K562 (cell line): ENCODE measurements at regions not wholly inside any gene's neighbourhood (a gene's known extent, or its start where the extent isn't known, plus 50 kb on each side); places are given as distances from the start of the nearest gene placed in this dataset.

Source experiments
- ATAC-seq: fragments of 200-7000 bp; cut with Tn5 transposase; 3 replicates; pipeline ENCODE4 v1.9.1; 2020; ENCODE audit warnings: moderate library complexity
- BruUV-seq: library from RNA; stranded (reverse); fragments of 400-500 nt; replicated peaks from 2 replicates; lab custom pipeline; 2021; lab: Mats Ljungman, UMichigan
- CTCF ChIA-PET: fragments of 300-600 bp; formaldehyde crosslinking; extraction: SDS; loops from one replicate; lab custom pipeline; 2021; ENCODE audit warnings: low intra/inter-chr PET ratio; lab: Yijun Ruan, JAX
- POLR2A ChIA-PET: fragments of 300-600, 350-650 bp; sonication (Branson Sonifier 250); formaldehyde crosslinking; extraction: SDS; loops from one replicate; lab custom pipeline; 2021; ENCODE audit warnings: antibody characterized with exemption, inconsistent platforms; lab: Yijun Ruan, JAX
- DNase-seq, 4 experiments: peaks; one replicate each; pipeline versions ENCODE4 v3.0.0 to v3.0.0-alpha.2; 2011 to 2018; ENCODE audit warnings: low spot score in 3 of 4, mixed read lengths in 3 of 4; ENCODE audit errors: extremely low read depth in 1 of 4
- FAIRE-seq: peaks from 2 replicates; lab custom pipeline; 2011; peaks lifted over from hg19 to GRCh38; lab: Jason Lieb, UNC
- H2AFZ ChIP-seq: 2 replicates; pipeline ENCODE4 v1.6.0; 2011; ENCODE audit warnings: low read depth, low read length, control low read depth, inconsistent platforms
- H3K27ac ChIP-seq: fragments of 200-600 bp; 3 replicates; pipeline ENCODE4 v1.8.0; 2011; ENCODE audit warnings: low read depth, mild to moderate bottlenecking, control low read depth, inconsistent platforms, low read length, moderate library complexity, mixed read lengths; ENCODE audit errors: extremely low read depth
- H3K27me3 ChIP-seq, 2 experiments: fragments of 300-600 bp in 1 of 2; 2 replicates in 1 of 2; 3 replicates in 1 of 2; pipeline versions ENCODE4 v1.6.0 to v1.8.0; 2011; ENCODE audit warnings: inconsistent platforms in 2 of 2, low read length in 2 of 2, mild to moderate bottlenecking in 1 of 2, mixed read lengths in 1 of 2, moderate library complexity in 1 of 2; ENCODE audit not compliant: control insufficient read depth in 2 of 2, insufficient read depth in 2 of 2
- H3K36me3 ChIP-seq: fragments of 300-600 bp; 3 replicates; pipeline ENCODE4 v1.8.0; 2011; ENCODE audit warnings: mild to moderate bottlenecking, low read length, inconsistent platforms; ENCODE audit not compliant: control insufficient read depth, insufficient read depth
- H3K4me1 ChIP-seq, 2 experiments: fragments of 200-600 bp in 1 of 2; replicated peaks in 1 of 2; 2 replicates in 1 of 2; 3 replicates in 1 of 2; pipeline versions ENCODE4 v1.5.1 to v1.8.0; 2011; ENCODE audit warnings: inconsistent platforms in 2 of 2, low read length in 2 of 2, mild to moderate bottlenecking in 1 of 2, mixed read lengths in 1 of 2, moderate library complexity in 1 of 2; ENCODE audit not compliant: control insufficient read depth in 2 of 2, insufficient read depth in 2 of 2
- H3K4me2 ChIP-seq: 2 replicates; pipeline ENCODE4 v1.6.1; 2011; ENCODE audit warnings: low read length, control low read depth, inconsistent platforms, mixed read lengths; ENCODE audit not compliant: insufficient read depth
- H3K4me3 ChIP-seq: fragments of 200-600 bp; sonication (generic), shearing (Covaris generic); 2 replicates; pipeline ENCODE4 v1.5.1; 2016; ENCODE audit warnings: control low read depth, inconsistent platforms
- H3K79me2 ChIP-seq: fragments of 200-600 bp; 3 replicates; pipeline ENCODE4 v1.8.0; 2011; ENCODE audit warnings: low read length, inconsistent platforms; ENCODE audit not compliant: control insufficient read depth, insufficient read depth
- H3K9ac ChIP-seq, 2 experiments: 2 replicates each; pipeline versions ENCODE4 v1.6.0 to v1.6.1; 2011; ENCODE audit warnings: low read depth in 2 of 2, low read length in 2 of 2, control low read depth in 1 of 2, inconsistent platforms in 1 of 2, mild to moderate bottlenecking in 1 of 2, mixed read lengths in 1 of 2; ENCODE audit not compliant: insufficient read depth in 1 of 2
- H3K9me1 ChIP-seq: one replicate; pipeline ENCODE4 v1.6.0; 2011; ENCODE audit warnings: inconsistent platforms, mild to moderate bottlenecking, low read length, moderate library complexity; ENCODE audit not compliant: control insufficient read depth, insufficient read depth
- H3K9me3 ChIP-seq: replicated peaks from 2 replicates; pipeline ENCODE4 v1.5.1; 2011; ENCODE audit warnings: low read depth, low read length, inconsistent platforms; ENCODE audit not compliant: control insufficient read depth, insufficient read depth
- H4K20me1 ChIP-seq: replicated peaks from 2 replicates; pipeline ENCODE4 v1.6.1; 2011; ENCODE audit warnings: low read length, inconsistent platforms, mixed read lengths; ENCODE audit not compliant: control insufficient read depth, insufficient read depth
- ARID1B ChIP-seq: fragments of 450-650 bp; IDR thresholded peaks from 2 replicates; pipeline ENCODE4 v1.6.1; 2016; ENCODE audit warnings: antibody characterized with exemption, mild to moderate bottlenecking, inconsistent platforms
- ATF3 ChIP-seq, 2 experiments: fragments of 450-650 bp in 1 of 2; sonication (generic) in 1 of 2; formaldehyde crosslinking in 1 of 2; IDR thresholded peaks in 1 of 2; conservative IDR thresholded peaks in 1 of 2; 2 replicates each; pipeline versions ENCODE4 v1.6.1 to v1.8.1; 2016 to 2023; ENCODE audit warnings: mild to moderate bottlenecking in 2 of 2, moderate library complexity in 2 of 2, inconsistent platforms in 1 of 2, missing genetic modification reagents in 1 of 2
- BACH1 ChIP-seq: fragments of 200-800 bp; sonication (Bioruptor generic); IDR thresholded peaks from 2 replicates; pipeline ENCODE4 v1.6.1; 2016; ENCODE audit warnings: missing genetic modification characterization, missing compliant biosample characterization
- C11orf30 ChIP-seq: fragments of 450-650 bp; IDR thresholded peaks from 2 replicates; pipeline ENCODE4 v1.6.1; 2016; ENCODE audit warnings: low read depth, mild to moderate bottlenecking
- CBX1 ChIP-seq: sonication (generic); IDR thresholded peaks from 2 replicates; pipeline ENCODE4 v1.6.1; 2016; ENCODE audit warnings: antibody characterized with exemption, low read depth, mild to moderate bottlenecking
- CCAR2 ChIP-seq: fragments of 200-400 bp; formaldehyde crosslinking; IDR thresholded peaks from 2 replicates; pipeline ENCODE4 v1.6.1; 2017; ENCODE audit warnings: mild to moderate bottlenecking, low read depth, low read length
- ESRRA ChIP-seq: fragments of 450-650 bp; IDR thresholded peaks from 2 replicates; pipeline ENCODE4 v1.6.1; 2014; ENCODE audit warnings: low read depth, mild to moderate bottlenecking, moderate library complexity, borderline replicate concordance
- MEIS2 ChIP-seq: fragments of 450-650 bp; IDR thresholded peaks from 2 replicates; pipeline ENCODE4 v1.6.1; 2014; ENCODE audit warnings: mild to moderate bottlenecking; ENCODE audit not compliant: partially characterized antibody
- RCOR1 ChIP-seq, 2 experiments: IDR thresholded peaks; 2 replicates each; pipeline ENCODE4 v1.6.1; 2012; ENCODE audit warnings: low read depth in 2 of 2, low read length in 2 of 2, borderline replicate concordance in 1 of 2, improper control_type of control experiment in 1 of 2
- SIRT6 ChIP-seq: IDR thresholded peaks from one replicate; pipeline ENCODE4 v1.6.1; 2012; ENCODE audit warnings: low read depth, mild to moderate bottlenecking, control low read depth, inconsistent platforms, low read length, moderate library complexity
- TCF3 ChIP-seq: sonication (generic); formaldehyde crosslinking; IDR thresholded peaks from 2 replicates; pipeline ENCODE4 v1.4.0; 2020; ENCODE audit warnings: mild to moderate bottlenecking, missing genetic modification reagents
- WGBS: fragments of 100-300 bp; shearing (Covaris generic); methylation state at CpG from one replicate; pipeline ENCODE4 v1.1.6; 2016; ENCODE audit warnings: low coverage, mixed read lengths; ENCODE audit not compliant: insufficient coverage; ENCODE audit errors: missing lambda C conversion rate; 5-methylcytosine and 5-hydroxymethylcytosine counted together
- in situ Hi-C: fragments of 300-500 bp; cut with MboI; formaldehyde crosslinking; loops from 4 replicates; pipeline ENCODE4 v1.15.0; 2018; ENCODE audit warnings: inconsistent platforms, mixed read lengths
- intact Hi-C: fragments of 100-400 bp; cut with micrococcal nuclease; formaldehyde crosslinking; loops from 2 replicates; pipeline ENCODE4 v1.14.2; 2022
- TF ChIP-seq, protein P1 (sequence below): sonication (generic); formaldehyde crosslinking; IDR thresholded peaks from 2 replicates; pipeline ENCODE4 v1.8.1; 2023; ENCODE audit warnings: missing genetic modification reagents, mild to moderate bottlenecking, borderline replicate concordance

GRCh38 chr2:102081606-102082005 is 60.9 kb upstream of the IL1R1 start (continued):
- TF ChIP-seq TCF3 (CRISPR knock-in tag), result peak; percentile 26; the same call in 1 of the 2 replicates
- TF ChIP-seq C11orf30, result no peak

GRCh38 chr2:102082571-102083392 is 59.8 kb upstream of the IL1R1 start:
- Histone ChIP-seq H4K20me1 (no peaks in the 10 kb centered on the region), H3K9ac (no peak overlapping the region), H3K4me2 (peak overlapping the region; percentile 35), H2AFZ (peak overlapping the region; percentile 76), H3K79me2 (no peaks in the 10 kb centered on the region), H3K27me3 (no peaks in the 10 kb centered on the region), H3K9me1 (no peaks in the 10 kb centered on the region), H3K36me3 (no peaks in the 10 kb centered on the region), H3K4me1 (peaks cover 9 to 21% of the 10 kb centered on the region in 2 experiments; a peak in 4 of 5 replicates), H3K27ac (peak overlapping the region; percentile 49; the same call in 2 of the 3 replicates), H3K9me3 (no peaks in the 10 kb centered on the region; the same call in 1 of the 2 replicates), H3K4me3 (no peak overlapping the region)
- peak; percentile 77 for ATAC-seq
- CTCF ChIA-PET, result no interaction called here
- peak in 2 of 4 experiments; percentile 29 to 69 for DNase-seq
- intact Hi-C loops (no loop called here), in situ Hi-C loops (no loop called here)
- WGBS, result 18% methylated on average over 10 of the region's 10 CpGs
- POLR2A ChIA-PET, result interaction anchor here (0.6 to 1.6 kb wide), 7 partner anchors 9 to 150 kb away, joined by 3 to 4 read pairs (median 4); no protein-coding TSS in a partner anchor
- peak; percentile 82 for FAIRE-seq
- no TSS peak for BruUV-seq
- TF ChIP-seq MEIS2 (peak; percentile 38), ATF3 (IDR thresholded peaks at IDR 0.05) (peak; percentile 74), ATF3 (CRISPR knock-in tag; conservative IDR thresholded peaks at IDR 0.05) (no peak), RCOR1 (IDR thresholded peaks at IDR 0.05; ENCODE audit: borderline replicate concordance in 1 of 2, low read depth in 2 of 2, low read length in 2 of 2) (peak in 1 of 2 experiments; percentile 59; a peak in 1 of 4 replicates), ARID1B (0 out of 2 replicates have a peak, but pooled peaks have one; percentile 21), CCAR2 (no peak), SIRT6 (no peak), BACH1 (tag) (no peak), CBX1 (no peak), C11orf30 (peak; percentile 34; the same call in 1 of the 2 replicates), ESRRA (0 out of 2 replicates have a peak, but pooled peaks have one; percentile 42)
- TF ChIP-seq, protein P1, sequence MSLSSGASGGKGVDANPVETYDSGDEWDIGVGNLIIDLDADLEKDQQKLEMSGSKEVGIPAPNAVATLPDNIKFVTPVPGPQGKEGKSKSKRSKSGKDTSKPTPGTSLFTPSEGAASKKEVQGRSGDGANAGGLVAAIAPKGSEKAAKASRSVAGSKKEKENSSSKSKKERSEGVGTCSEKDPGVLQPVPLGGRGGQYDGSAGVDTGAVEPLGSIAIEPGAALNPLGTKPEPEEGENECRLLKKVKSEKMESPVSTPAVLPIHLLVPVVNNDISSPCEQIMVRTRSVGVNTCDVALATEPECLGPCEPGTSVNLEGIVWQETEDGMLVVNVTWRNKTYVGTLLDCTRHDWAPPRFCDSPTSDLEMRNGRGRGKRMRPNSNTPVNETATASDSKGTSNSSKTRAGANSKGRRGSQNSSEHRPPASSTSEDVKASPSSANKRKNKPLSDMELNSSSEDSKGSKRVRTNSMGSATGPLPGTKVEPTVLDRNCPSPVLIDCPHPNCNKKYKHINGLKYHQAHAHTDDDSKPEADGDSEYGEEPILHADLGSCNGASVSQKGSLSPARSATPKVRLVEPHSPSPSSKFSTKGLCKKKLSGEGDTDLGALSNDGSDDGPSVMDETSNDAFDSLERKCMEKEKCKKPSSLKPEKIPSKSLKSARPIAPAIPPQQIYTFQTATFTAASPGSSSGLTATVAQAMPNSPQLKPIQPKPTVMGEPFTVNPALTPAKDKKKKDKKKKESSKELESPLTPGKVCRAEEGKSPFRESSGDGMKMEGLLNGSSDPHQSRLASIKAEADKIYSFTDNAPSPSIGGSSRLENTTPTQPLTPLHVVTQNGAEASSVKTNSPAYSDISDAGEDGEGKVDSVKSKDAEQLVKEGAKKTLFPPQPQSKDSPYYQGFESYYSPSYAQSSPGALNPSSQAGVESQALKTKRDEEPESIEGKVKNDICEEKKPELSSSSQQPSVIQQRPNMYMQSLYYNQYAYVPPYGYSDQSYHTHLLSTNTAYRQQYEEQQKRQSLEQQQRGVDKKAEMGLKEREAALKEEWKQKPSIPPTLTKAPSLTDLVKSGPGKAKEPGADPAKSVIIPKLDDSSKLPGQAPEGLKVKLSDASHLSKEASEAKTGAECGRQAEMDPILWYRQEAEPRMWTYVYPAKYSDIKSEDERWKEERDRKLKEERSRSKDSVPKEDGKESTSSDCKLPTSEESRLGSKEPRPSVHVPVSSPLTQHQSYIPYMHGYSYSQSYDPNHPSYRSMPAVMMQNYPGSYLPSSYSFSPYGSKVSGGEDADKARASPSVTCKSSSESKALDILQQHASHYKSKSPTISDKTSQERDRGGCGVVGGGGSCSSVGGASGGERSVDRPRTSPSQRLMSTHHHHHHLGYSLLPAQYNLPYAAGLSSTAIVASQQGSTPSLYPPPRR (CRISPR knock-in tag), result no peak
